ENCODE measurements at regions not wholly inside any gene's neighbourhood (a gene's known extent, or its start where the extent isn't known, plus 50 kb on each side); places are given as distances from the start of the nearest gene placed in this dataset.

DNA sequence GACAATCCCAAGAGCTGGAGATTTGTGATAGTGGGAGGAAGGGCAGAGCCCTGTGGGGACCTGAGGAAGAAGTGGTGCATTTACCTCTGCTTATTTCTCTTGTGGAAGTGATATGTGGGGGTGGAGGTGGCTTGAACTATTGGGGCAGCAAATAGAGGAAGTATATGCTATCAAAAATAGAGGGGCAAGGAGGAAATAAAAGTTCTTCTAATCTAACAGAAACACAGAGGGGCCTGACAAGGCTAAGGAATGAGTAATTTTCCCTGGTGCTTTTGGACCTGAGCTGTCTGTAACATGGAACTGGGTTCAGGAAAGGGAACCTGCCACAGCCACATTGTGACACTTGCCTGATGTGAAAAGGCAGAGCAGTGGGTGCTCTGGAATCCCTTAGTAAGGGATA is 378.6 kb upstream of the KLF4 start:
- no peak for DNase-seq (ENCODE audit: low read depth in 2 of 3, low spot score in 1 of 3)

DNA sequence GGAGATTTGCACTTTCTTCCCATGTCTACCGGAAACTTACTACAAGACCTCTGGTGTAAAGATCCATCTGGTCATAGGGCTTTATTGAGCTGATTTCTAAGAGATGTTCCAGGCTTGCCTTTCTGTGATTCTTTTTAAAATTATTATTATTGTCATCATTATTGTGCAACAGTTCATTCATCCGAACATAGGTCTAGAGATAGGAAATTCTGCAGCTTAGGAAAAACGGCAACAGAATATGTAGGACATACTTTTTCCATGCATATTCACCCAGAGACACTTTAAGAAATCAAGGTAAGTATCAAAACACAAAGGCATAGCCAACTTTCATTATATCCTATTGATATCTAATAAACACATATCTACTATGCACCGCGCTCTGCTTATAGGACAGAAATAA is 378.2 kb upstream of the KLF4 start:
- no peak for DNase-seq (ENCODE audit: low read depth in 2 of 3, low spot score in 1 of 3)

DNA sequence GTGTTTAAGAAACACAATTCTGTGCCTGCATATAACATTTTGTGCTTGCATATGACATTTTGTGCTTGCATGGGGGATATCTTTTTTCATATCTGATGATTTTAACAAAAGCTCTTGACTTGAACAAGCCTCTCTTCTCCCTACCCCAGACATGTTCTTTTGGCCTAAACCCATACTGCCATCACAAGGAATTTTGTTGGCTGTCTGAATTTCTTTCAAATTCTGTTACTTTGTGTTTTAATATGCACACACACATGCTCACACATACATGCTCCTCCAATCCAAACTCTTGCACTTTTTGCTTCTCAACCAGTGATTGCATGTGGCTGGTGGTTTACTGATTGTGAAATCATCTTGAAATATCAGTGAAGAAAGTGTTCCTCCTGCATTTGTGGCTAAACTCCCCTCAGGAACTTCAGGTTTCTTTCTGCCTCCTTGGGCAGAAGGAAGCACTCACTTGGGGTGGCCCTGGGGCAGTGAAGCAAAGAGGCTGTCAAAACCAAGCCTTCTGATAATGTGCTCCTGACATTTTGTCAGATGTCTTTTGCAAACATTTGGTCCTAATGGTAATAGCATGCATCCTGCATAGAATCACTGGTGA is 377.2 kb upstream of the KLF4 start:
- no peak for DNase-seq (ENCODE audit: low read depth in 2 of 3, low spot score in 1 of 3)

DNA sequence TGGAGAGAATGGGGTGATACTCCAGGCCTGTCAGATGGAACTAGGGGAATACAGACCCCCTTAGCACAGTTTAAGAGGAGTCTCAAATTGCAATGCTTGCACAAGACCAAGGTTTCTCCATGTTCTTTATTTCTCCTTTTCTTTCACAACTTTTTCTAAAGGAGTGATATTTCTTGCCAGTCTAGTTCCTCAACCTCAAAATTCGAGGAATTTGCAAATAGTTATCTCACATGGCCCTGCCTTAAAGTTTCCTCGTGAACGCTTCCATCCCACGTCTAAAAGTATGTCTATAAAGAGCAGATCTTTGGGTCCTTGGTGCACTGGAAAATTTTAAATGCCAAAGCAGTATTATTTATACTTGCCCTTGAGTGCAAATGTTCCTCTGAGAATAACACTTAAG is 373.8 kb upstream of the KLF4 start:
- DNase-seq (ENCODE audit: low read depth in 2 of 3, low spot score in 1 of 3), result no peak

DNA sequence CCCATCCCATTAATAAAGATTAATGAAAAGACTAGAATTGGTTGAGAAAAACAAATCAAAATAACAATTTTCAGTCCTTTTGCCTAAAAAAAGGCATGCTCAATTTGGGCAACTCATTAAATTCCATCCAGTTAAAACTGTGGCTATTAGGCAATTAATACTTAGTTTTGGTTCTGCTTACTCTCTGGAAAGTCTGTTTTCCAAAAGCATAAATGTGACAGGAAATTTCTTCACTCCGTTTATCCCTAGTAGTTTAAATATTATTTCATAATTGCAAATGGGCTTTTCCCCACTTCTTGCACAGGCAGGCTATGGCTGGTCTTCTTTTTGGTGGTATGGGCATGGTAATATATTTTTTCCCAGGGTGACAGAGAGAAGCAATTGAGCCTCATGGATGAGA is 373.3 kb upstream of the KLF4 start:
- no peak for DNase-seq (ENCODE audit: low read depth in 2 of 3, low spot score in 1 of 3)

DNA sequence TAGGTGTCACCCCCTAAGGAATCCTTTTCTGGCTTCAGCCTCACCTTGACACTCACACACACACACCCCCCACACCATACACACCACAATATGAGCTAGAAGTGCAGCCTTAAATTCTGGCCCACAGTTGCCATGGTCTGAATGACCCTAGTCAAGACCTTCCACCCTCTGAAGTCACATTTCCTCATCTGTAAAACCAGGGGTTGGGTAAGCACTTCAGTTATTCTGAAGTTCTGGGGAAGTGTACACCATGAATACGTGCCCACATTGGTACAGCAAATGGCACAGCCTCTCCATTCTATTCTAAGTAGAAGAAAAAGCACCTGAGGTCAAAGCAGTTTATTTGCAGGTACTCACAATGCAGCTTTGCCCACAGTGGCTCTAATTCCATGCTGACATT is 372.8 kb upstream of the KLF4 start:
- no peak for DNase-seq (ENCODE audit: low read depth in 2 of 3, low spot score in 1 of 3)

DNA sequence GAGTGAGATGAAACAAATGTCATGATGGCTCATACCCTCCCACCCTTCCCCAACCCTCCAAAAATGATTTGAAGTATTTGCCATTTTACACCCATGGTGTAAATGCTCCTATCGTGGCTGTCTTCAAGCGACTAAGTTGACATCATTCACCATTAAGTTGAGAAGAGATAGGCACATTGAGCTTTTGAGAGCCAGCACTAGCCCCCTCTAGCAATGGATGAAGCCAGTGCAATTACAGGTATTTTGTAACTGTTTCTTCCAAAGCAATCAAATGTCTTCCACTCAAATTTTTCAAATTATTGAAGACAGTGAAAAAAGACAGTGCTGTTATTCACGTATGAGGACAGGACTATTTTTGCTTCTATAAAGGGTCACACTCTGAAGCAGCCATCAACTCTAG is 371.5 kb upstream of the KLF4 start:
- DNase-seq (ENCODE audit: low read depth in 2 of 3, low spot score in 1 of 3), result no peak

DNA sequence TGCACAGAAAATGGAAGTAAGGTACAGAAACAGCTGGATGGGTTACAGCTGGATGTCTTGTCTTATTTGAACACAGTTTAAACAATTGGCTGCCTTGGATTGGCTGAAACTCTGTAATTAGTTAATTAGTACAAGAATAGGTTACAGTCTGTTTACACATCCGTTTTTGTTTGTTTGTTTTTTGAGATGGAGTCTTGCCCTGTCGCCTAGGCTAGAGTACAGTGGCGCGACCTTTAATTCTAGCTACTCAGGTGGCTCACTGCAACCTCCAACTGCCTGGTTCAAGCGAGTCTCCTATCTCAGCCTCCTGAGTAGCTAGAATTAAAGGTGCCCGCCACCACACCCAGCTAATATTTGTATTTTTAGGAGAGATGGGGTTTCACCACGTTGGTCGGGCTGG is 368.7 kb upstream of the KLF4 start:
- DNase-seq (ENCODE audit: low read depth in 2 of 3, low spot score in 1 of 3), result no peak

DNA sequence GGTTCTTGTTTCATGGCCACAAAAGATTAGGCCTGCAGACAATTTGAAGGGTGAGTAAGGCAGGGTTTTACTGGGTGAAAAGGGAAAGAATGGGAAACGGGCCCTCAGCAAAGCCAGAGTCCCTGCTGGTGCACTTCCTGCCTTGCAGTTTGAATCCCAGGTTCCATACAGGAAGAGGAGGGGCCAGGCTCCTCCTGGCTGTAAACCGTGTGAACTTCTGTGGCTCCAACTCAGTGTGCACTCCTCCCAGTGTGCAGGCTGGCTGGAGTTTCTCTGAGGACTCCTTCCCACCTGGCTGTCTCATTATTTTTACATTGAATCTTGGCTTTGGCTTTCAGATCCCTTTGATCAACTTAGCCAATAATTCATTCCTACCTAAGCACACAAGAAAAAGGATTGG is 367.1 kb upstream of the KLF4 start:
- DNase-seq (ENCODE audit: low read depth in 2 of 3, low spot score in 1 of 3), result no peak

DNA sequence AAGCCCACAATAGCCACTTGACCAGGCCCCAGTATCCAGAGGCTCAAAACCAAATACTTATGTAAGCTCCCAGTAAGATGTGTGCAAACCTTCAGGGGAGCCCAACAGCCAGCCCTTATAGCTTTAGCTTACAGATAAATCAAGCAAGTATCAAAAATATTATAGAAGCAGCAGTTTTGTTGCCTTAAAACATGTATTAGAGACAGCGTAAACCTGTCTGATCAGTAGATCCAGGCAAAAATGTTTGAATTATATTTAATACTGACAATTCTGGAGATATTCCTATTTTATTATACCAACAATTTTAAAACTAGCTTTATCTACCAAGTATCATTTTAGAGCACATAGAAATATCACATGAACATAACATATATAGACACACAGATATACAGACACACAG is 365.6 kb upstream of the KLF4 start:
- no peak for DNase-seq (ENCODE audit: low read depth in 2 of 3, low spot score in 1 of 3)

DNA sequence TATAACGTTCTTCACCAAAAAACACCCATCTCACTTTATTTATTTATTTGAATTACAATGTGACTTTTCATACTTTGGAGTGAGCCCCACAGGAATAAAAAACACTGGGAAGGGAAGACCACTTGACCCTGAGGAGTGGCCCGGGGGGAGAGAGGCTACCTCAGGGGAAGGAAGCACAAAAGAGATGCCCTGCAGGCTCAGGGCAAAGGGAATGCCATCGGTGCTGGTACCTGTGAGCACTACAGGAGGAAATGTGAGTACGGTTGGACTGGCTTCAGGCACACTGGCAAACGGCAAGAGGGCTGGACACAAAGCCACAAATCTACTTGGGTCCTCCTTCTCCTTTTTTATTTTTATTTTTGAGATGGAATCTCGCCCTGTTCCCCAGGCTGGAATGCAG is 363.9 kb upstream of the KLF4 start:
- no peak for DNase-seq (ENCODE audit: low read depth in 2 of 3, low spot score in 1 of 3)

DNA sequence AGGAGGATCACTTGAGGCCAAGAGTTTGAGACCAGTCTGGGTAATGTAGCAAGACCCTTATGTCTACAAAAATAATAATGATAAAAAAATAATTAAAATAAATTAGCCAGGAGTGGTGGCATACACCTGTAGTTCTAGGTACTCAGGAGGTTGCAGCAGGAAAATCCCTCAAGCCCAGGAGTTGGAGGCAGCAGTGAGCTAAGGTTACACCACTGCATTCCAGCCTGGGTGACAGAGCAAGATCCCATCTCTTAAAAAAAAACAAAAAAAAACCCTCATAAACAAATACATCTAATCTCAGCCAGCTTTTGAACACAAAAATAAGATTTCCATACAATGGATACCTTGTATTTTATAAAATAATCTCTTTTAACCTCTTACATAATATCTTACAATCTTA is 363.3 kb upstream of the KLF4 start:
- DNase-seq (ENCODE audit: low read depth in 2 of 3, low spot score in 1 of 3), result no peak

DNA sequence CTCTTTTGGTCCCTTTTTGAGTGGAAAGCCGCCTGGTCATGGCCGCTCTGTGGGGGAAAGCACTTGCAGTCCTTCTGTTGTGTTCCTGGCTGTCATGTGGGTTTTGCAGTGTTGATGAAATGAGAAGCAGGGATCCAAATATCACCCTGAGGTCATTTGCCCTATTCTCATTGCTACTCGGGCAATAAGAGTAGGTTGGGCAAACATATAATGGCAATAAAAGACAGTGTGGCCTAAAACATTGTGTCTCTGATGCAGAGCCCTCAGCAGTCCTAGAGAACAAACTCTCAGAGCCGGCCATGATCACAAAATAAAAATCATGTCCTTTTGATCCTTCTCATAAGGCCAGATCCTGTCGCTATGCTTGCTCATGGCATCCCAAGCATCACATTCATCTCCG is 361.1 kb upstream of the KLF4 start:
- DNase-seq (ENCODE audit: low read depth in 2 of 3, low spot score in 1 of 3), result no peak

DNA sequence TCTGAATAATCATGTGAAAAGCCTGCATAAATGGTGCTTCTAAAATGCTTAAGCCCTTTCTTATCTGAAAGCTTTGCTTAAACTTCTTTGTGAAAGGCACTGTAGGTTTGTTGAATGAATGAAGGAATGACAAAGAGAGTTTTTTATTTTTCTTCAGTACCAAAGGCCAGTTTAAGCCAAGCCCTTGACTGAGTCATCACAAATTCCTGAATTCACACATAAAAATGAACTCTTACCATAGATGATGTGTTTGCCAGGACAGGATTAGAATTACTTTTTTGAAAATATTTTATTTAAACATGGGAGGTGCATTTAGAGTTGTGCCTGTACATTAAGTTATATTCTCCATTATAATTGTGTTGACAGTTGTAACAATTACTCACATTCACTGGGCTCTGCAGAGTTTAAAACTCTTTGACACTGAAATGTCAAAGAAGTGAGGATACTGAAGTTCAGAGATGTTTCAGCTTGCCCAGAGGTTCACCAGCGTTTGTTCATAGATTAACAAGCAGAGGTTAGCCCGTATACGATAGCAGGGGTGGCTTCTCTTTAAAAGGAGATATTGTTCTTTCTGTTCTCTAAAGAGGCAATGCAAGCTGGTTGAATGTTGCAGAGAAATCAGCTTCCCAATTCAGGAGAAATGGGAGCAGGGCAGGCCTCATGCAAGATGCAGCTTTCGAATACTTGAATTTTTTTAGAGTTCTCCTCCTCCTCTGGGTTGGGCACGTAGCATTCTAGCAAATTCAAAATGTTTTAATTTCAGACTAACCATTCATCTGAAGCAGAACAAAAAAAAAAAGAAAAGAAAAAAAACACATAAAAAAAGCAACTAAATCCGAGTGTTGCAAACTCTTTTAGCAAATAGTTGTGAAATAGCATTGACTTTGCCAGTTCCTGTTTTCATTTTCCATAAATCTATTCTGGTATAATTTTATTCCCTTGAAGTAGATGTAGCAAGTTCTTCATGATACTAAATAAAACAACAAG is 358.7 kb upstream of the KLF4 start:
- no peak for DNase-seq (ENCODE audit: low read depth in 2 of 3, low spot score in 1 of 3)

DNA sequence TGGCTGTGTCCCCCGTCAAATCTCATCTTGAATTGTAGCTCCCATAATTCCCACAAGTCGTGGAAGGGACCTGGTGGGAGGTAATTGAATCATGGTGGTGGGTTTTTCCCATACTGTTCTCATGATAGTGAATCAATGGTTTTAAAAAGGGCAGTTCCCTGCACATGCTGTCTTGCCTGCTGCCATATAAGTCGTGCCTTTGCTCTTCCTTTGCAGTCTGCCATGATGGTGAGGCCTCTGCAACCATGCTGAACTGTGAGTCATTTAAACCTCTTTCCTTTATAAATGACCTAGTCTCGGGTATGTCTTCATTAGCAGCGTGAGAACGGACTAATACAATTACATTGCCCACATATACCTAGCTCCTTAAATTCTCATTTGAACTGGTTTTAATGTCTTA is 353.0 kb upstream of the KLF4 start:
- no peak for DNase-seq (ENCODE audit: low read depth in 2 of 3, low spot score in 1 of 3)

DNA sequence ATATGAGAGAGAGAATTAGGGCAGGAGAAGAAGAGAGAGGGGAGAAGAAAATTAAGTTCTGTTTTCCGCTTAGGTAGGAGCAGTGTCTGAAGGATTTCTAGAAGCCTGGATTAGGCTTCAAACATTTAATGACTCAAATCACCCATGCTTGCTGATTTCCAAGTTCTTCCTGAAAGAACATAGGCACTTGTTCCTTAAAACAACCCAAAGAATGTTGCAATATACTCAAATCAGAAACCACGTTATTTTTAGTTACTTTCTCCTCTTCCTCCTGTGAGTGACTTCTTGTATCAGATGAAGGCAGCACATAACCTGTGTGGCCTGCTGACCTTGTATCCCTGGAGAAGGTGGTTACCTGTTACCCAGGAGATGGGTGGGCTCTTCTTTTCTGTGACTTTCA is 351.5 kb upstream of the KLF4 start:
- DNase-seq (ENCODE audit: low read depth in 2 of 3, low spot score in 1 of 3), result no peak

DNA sequence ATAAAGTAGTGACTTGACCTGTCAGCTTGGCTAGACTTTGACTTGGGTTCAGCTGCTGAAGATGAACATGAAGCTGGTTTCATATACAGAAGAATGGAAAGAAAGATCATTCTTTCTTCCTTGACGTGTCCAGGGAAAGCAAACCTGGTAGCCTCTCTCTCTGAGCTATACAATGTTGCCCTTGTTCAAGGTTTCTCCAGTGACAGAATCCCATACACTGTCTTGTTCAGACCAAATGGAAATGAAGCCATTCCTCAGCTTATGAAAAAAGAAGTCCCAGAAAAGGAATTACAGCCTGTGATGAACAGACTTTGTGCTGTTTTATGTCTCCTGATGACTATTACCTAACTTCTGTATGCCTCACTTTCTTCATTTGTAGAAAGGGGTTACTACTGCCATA is 349.8 kb upstream of the KLF4 start:
- DNase-seq (ENCODE audit: low read depth in 2 of 3, low spot score in 1 of 3), result no peak

DNA sequence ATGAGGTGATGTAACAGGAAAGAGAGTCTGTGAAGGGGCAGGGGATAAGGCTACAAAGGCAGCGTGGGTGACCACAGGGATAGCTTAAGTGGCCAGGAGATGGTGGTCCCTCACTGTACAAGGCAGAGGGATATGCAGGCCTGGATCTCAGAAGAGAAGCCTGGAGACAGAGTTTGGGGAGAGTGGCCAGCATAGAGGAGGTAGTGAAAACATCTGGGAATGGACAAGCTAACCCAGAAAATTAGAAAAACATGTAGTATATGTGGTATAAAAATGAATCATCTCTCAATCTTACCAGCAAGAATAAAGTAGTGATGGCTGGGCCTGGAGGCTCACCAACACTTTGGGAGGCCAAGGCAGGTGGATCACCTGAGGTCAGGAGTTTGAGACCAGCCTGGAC is 349.2 kb upstream of the KLF4 start:
- no peak for DNase-seq (ENCODE audit: low read depth in 2 of 3, low spot score in 1 of 3)

DNA sequence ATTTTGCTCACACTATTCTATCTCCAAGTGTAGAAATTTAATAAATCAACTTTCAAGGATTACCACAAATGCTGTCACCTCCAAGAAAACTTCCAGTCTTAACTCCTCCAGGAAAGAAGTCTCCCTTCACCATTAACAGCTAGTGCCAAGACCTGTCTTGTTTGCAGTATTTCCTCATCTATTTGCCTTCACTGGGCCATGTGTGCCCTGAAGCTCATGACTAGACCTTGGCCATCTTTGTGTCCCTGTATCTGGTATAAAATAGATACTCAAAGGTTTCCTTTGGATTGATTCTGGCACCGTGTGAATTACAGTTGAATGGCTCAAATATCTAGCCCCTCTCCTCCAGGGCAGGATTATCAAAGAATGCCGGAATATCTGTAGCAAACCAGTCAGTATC is 346.7 kb upstream of the KLF4 start:
- DNase-seq (ENCODE audit: low read depth in 2 of 3, low spot score in 1 of 3), result no peak

DNA sequence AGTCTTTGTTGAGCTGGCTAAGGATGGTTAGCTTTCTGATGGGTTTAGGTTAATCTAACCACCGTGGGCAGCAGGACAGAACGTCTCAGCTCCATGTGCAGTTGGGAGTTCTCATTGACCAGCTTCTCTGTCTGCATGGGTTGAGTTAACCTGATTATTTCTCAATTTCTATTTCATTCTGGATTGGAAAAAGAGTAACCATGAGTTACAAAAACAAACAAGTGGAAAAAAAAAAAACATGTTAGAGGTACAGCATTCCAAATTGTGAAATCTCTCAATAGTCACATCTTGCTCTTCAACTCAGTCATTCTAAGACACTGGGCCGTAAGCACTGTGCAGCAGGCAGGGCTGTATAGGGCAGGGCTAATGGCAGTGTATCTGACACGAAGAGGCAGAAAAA is 343.7 kb upstream of the KLF4 start:
- DNase-seq (ENCODE audit: low read depth in 2 of 3, low spot score in 1 of 3), result no peak

DNA sequence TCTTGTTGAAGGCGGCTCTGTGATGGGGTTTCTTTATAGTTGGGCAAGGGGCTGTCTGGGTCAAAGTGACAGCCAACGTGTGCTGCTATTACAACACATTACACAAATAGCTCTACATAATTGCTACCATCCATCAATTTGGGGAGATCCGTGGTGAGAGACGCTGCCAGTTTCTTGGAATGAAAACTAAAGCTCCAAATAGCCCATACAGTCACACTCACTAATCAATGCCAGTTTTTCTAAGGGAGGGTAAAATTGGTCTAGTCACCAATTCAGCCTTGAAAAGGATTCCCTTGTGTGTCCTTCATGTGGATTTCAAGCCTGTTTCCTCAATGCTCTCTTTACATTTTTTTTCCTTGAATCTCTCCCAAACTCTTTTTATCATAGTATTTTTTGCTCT is 343.3 kb upstream of the KLF4 start:
- DNase-seq (ENCODE audit: low read depth in 2 of 3, low spot score in 1 of 3), result no peak

DNA sequence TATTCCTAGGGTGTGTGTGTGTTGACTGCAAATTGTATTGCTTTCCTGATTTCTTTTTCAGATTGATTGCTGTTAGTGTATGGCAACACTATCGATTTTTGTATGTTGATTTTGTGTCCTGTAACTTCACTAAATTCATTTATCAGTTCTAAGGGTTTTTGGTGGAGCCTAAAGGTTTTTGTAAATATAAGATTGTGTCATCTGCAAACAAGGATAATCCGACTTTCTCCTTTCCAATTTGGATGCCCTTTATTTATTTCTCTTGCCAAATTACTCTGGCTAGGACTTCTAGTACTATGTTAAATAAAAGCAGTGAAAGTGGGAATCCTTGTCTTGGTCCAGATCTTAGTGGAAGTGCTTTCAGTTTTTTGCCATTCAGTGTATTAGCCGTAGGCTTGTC is 340.9 kb upstream of the KLF4 start:
- no peak for DNase-seq (ENCODE audit: low read depth in 2 of 3, low spot score in 1 of 3)

DNA sequence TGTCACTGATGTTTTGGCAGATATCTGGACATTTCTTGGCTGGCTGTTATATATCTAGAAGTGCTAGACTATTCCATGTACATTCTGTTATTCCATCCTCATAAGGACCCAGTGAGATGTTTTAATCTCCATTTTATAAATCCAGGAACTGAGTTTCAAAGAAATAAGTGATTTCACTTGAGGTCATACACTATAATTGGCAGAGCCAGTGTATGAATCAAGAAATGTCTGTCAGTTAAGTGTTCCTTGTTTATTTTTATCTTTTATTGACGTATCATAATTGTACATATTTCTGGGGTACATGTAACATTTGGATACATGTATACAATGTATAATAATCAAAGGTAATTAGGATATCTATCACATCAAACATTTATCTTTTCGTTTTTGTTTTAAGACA is 338.3 kb upstream of the KLF4 start:
- no peak for DNase-seq (ENCODE audit: low read depth in 2 of 3, low spot score in 1 of 3)

Data from stimulated activated CD4-positive, alpha-beta T cell treated with anti-CD3 and anti-CD28 coated beads, Interleukin-12 subunit alpha, Interleukin-12 subunit beta, amount 100 ng/mL, for 48 hours (primary cell).